Transverse colon (tissue), 3 donors: ENCODE measurements at regions not wholly inside any gene's neighbourhood (a gene's known extent, or its start where the extent isn't known, plus 50 kb on each side); places are given as distances from the start of the nearest gene placed in this dataset.

Experiments
- EP300 ChIP-seq: sonication (generic); formaldehyde crosslinking; IDR thresholded peaks from one replicate; pipeline ENCODE4 v1.6.1; 2017; ENCODE audit warnings: antibody characterized with exemption, low read depth
- TF ChIP-seq, protein P1 (sequence below), 5 experiments: fragments of 200-600 bp in 3 of 5; fragments of 450-650 bp in 2 of 5; sonication (generic) in 3 of 5; IDR thresholded peaks; 1 replicate in 2 of 5; 2 replicates in 3 of 5; pipeline ENCODE4 v1.5.1; 2016 to 2017; ENCODE audit warnings: antibody characterized with exemption in 5 of 5, inconsistent platforms in 3 of 5, mild to moderate bottlenecking in 2 of 5, moderate library complexity in 1 of 5

GRCh38 chr19:31170046-31170445 is 179.2 kb downstream of the TSHZ3 start:
- TF ChIP-seq, protein P1, sequence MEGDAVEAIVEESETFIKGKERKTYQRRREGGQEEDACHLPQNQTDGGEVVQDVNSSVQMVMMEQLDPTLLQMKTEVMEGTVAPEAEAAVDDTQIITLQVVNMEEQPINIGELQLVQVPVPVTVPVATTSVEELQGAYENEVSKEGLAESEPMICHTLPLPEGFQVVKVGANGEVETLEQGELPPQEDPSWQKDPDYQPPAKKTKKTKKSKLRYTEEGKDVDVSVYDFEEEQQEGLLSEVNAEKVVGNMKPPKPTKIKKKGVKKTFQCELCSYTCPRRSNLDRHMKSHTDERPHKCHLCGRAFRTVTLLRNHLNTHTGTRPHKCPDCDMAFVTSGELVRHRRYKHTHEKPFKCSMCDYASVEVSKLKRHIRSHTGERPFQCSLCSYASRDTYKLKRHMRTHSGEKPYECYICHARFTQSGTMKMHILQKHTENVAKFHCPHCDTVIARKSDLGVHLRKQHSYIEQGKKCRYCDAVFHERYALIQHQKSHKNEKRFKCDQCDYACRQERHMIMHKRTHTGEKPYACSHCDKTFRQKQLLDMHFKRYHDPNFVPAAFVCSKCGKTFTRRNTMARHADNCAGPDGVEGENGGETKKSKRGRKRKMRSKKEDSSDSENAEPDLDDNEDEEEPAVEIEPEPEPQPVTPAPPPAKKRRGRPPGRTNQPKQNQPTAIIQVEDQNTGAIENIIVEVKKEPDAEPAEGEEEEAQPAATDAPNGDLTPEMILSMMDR (IDR thresholded peaks at IDR 0.05): no peak
- no peak for TF ChIP-seq EP300
